Urinary bladder (tissue), 3 donors: ENCODE measurements at regions not wholly inside any gene's neighbourhood (a gene's known extent, or its start where the extent isn't known, plus 50 kb on each side); places are given as distances from the start of the nearest gene placed in this dataset.

ENCODE experiments used
- DNase-seq: peaks from one replicate; pipeline ENCODE4 v3.0.0-alpha.2; 2015; ENCODE audit errors: extremely low spot score
- H3K27ac ChIP-seq: one replicate; pipeline ENCODE4 v1.5.1; 2013; ENCODE audit warnings: low read depth, mild to moderate bottlenecking, moderate library complexity
- H3K36me3 ChIP-seq: one replicate; pipeline ENCODE4 v1.6.1; 2013; ENCODE audit warnings: mild to moderate bottlenecking, moderate library complexity; ENCODE audit not compliant: insufficient read depth
- H3K4me1 ChIP-seq: one replicate; pipeline ENCODE4 v1.6.1; 2013; ENCODE audit warnings: mild to moderate bottlenecking, moderate library complexity; ENCODE audit not compliant: insufficient read depth
- H3K4me3 ChIP-seq: one replicate; pipeline ENCODE4 v1.5.1; 2013; ENCODE audit warnings: low read depth, low read length
- WGBS: extraction: QIAGEN DNeasy Blood & Tissue Kit; methylation state at CpG from one replicate; pipeline ENCODE4 v1.1.7; 2013; 5-methylcytosine and 5-hydroxymethylcytosine counted together
- donor health status: healthy with polysubstance abuse.
- donor health status: healthy.

DNA sequence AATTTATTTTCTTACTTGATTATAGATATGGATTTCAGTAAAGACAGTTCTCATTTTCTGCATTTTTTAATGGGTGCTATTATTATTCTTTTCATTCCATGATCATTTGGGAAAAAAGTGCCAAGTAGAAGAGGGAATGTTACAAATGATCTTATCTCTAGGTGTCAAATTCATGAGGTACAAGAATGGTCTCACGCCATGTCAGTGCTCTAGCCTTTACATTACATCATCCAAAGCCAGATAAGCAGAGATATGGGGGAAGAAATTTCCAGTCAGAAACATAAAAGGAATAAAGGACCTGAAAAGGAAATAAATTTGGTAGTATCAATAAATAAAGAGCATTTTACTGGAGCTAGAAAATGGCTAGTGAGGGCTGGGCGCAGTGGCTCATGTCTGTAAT, 1544.2 kb upstream of the CDH6 start:
- H3K27ac ChIP-seq = no peak overlapping the region

DNA sequence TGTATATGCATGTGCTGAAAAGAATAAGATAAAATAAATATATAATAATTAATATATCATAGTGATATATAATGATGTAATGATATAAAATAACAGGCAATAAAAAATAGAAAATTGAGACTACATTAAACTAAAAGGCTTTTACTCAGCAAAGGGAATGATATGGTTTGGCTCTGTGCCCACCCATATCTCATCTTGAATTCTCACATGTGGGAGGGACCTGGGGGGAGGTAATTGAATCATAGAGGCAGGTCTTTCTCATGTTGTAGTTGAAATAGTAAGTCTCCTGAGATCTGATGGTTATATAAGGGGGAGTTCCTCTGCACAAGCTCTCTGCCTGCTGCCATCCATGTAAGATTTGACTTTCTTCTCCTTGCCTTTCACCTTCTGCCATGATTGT, 1550.9 kb upstream of the CDH6 start:
- Histone ChIP-seq H3K4me3 (no peak overlapping the region), H3K27ac (no peak overlapping the region), H3K36me3 (no peaks in the 10 kb centered on the region), H3K4me1 (no peaks in the 10 kb centered on the region)
- DNase-seq = no peak

More for the DNA sequence above, 1544.2 kb upstream of the CDH6 start:
- no peak for DNase-seq
- Histone ChIP-seq H3K36me3 (no peaks in the 10 kb centered on the region), H3K4me3 (no peak overlapping the region), H3K4me1 (no peaks in the 10 kb centered on the region)
- 61% methylated on average over 2 of the region's 2 CpGs for WGBS

- Histone ChIP-seq H3K4me3 (no peak overlapping the region), H3K27ac (no peak overlapping the region), H3K36me3 (no peaks in the 10 kb centered on the region), H3K4me1 (no peaks in the 10 kb centered on the region)
- DNase-seq = no peak
- 77% methylated on average over 2 of the region's 2 CpGs for WGBS
These were observed 1579.3 kb upstream of the CDH6 start for GRCh38 chr5:29614206-29614605.

DNA sequence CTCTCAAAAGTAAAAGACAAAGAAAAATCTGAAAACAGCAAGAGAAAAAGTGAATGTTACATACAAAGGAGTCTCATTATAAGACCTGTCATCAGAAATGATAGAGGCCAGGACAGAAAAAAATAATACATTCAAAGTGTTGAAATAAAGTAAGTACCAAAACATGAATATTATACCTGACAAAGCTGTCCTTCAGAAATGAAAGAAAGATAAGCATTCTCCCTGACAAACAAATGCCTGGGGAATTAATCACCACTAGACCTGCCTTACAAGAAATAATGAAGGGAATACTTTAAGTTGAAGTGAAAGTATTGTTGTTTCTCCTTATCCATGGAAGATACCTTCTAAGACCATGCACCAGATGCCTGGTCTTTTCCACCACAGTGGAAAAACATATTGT, 1605.2 kb upstream of the CDH6 start:
- no peaks in the 10 kb centered on the region for H3K4me1 ChIP-seq
- no peak for DNase-seq
- H3K36me3 ChIP-seq = no peaks in the 10 kb centered on the region
- no peak overlapping the region for H3K27ac ChIP-seq
- H3K4me3 ChIP-seq = no peak overlapping the region

DNA sequence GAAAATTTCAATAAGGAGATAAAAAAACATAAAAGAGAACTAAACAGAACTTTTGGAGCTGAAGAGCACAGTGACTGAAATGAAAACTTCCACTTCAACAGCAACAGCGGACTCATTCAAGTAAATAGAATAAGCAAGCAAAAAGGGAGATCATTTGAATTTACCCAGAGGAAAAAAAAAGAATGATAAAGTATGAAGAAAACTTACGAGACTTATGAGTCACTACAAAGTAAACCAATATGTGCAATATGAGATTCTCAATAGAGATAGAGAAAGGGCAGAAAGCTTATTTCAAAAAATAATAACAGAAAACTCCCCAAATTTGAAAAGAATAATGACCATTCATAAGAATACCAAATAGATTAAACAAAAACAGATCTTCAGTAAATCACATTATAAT, 1605.7 kb upstream of the CDH6 start:
- H3K4me1 ChIP-seq = no peaks in the 10 kb centered on the region
- WGBS = 87% methylated on average over 2 of the region's 2 CpGs
- H3K4me3 ChIP-seq = no peak overlapping the region
- no peaks in the 10 kb centered on the region for H3K36me3 ChIP-seq
- no peak overlapping the region for H3K27ac ChIP-seq
- DNase-seq = no peak

DNA sequence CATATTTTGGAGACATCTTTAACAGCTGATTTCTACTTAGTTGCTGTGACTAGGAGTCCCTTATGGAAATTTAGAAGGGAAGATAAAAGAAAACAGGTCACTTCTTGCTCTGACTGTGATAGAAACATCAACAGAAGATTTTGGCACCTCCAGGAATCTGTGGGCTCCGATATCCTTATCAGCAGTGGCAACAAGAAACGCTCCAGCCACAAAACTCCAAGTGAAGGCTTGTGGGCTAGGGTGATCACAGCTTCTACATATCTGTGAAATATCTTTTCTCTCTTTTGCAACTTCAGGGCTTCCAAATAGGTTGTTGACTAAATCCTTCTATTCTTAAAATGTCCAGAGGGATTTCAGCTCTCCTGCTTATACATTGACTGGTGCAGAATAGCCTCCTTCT, 1625.5 kb upstream of the CDH6 start:
- WGBS = 34% methylated on average over 2 of the region's 2 CpGs
- H3K4me1 ChIP-seq = no peaks in the 10 kb centered on the region
- no peak overlapping the region for H3K27ac ChIP-seq
- no peak for DNase-seq
- no peak overlapping the region for H3K4me3 ChIP-seq
- no peaks in the 10 kb centered on the region for H3K36me3 ChIP-seq

- no peaks in the 10 kb centered on the region for H3K36me3 ChIP-seq
- no peak for DNase-seq
- no peak overlapping the region for H3K4me3 ChIP-seq
- no peaks in the 10 kb centered on the region for H3K4me1 ChIP-seq
- 74% methylated on average over 4 of the region's 4 CpGs for WGBS
- no peak overlapping the region for H3K27ac ChIP-seq
These were observed 1631.9 kb upstream of the CDH6 start for GRCh38 chr5:29561564-29561963.

- no peak overlapping the region for H3K4me3 ChIP-seq
- no peak for DNase-seq
- WGBS = 45% methylated on average over 2 of the region's 2 CpGs
- H3K36me3 ChIP-seq = no peaks in the 10 kb centered on the region
- H3K4me1 ChIP-seq = no peaks in the 10 kb centered on the region
- H3K27ac ChIP-seq = no peak overlapping the region
These were observed 1643.0 kb upstream of the CDH6 start for GRCh38 chr5:29550523-29550922.

- no peak for DNase-seq
- no peak overlapping the region for H3K4me3 ChIP-seq
- no peaks in the 10 kb centered on the region for H3K36me3 ChIP-seq
- WGBS = 94% methylated on average over 7 of the region's 7 CpGs
- no peak overlapping the region for H3K27ac ChIP-seq
- H3K4me1 ChIP-seq = no peaks in the 10 kb centered on the region
These were observed 1645.2 kb upstream of the CDH6 start for GRCh38 chr5:29548262-29548661.

DNA sequence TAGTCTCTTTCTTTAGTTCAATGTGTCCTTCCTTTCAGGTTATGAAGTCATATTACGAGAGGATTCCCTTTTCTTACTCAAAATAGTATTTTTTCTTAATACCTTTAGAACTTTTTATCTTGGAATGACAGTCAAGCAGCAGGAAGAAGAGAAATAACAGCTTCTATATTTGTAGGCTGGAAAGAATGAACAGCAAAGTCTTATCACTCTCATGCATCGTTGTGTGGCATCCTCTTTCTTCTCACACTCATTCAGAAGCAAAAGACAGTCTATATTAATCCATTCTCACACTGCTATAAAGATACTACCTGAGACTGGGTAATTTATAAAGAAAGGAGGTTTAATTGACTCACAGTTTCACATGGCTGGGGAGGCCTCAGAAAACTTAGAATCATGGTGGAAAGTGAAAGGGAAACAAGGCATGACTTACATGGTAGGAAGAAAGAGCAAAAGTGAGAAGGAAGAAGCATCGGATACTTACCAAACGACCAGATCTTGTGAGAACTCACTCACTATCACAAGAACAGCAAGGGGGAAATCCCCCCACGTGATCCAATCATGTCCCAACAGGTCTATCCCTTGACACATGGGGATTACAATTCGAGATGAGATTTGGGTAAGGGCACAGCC, 1646.1 kb upstream of the CDH6 start:
- Histone ChIP-seq H3K27ac (no peak overlapping the region), H3K4me1 (no peaks in the 10 kb centered on the region), H3K4me3 (no peak overlapping the region), H3K36me3 (no peaks in the 10 kb centered on the region)
- no peak for DNase-seq
- 66% methylated on average over 6 of the region's 6 CpGs for whole genome bisulfite sequencing

DNA sequence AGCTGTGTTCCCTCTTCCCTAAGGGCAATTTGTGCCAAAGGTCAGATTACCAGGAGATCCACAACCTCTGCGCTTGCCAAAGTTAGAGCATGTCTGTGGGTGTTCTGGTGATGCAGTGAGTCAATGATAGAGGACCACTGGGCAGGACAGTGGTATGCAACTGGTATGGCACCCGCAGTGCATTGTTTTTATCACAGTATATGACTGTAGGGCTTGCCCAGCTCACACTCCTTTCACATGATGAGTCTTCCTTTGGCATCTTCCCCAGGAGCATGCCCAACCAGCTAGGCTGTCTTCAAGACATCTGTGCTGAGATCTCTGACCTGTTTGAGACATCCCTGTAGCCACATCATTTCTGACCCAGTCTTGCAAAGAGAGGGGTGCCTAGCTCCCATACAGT, 1650.0 kb upstream of the CDH6 start:
- 87% methylated on average over 2 of the region's 2 CpGs for WGBS
- Histone ChIP-seq H3K36me3 (no peaks in the 10 kb centered on the region), H3K4me1 (no peaks in the 10 kb centered on the region), H3K4me3 (no peak overlapping the region), H3K27ac (no peak overlapping the region)
- DNase-seq = no peak

GRCh38 chr5:29524227-29524626, 1669.3 kb upstream of the CDH6 start:
- 44% methylated on average over 2 of the region's 2 CpGs for WGBS

GRCh38 chr5:29518176-29518575, 1675.3 kb upstream of the CDH6 start:
- DNase-seq = no peak
- no peaks in the 10 kb centered on the region for H3K4me1 ChIP-seq
- no peak overlapping the region for H3K27ac ChIP-seq
- no peaks in the 10 kb centered on the region for H3K36me3 ChIP-seq
- 48% methylated on average over 2 of the region's 2 CpGs for WGBS
- no peak overlapping the region for H3K4me3 ChIP-seq

More at GRCh38 chr5:29524227-29524626, 1669.3 kb upstream of the CDH6 start:
- no peak for DNase-seq
- Histone ChIP-seq H3K27ac (no peak overlapping the region), H3K36me3 (no peaks in the 10 kb centered on the region), H3K4me1 (no peaks in the 10 kb centered on the region), H3K4me3 (no peak overlapping the region)

DNA sequence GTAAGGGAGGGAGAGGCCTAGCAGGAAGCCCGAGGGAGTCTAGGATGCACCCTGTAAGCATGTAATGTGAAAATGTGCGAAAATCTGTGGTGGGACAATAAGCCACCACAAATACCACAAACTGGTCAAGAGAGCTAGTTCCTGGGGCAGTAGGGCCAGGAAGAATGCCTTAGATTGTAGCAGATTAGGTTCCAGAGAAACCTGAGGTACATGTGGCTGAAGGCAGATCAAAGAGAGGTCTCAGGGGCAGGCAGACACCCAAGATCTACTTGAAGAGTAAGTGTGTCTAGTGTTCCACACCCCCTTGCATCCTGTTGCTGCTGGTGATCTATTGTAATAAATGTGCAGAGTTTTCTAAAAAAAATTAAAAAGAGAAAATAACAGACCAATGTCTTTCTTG, 1677.3 kb upstream of the CDH6 start:
- Histone ChIP-seq H3K4me1 (no peaks in the 10 kb centered on the region), H3K27ac (no peak overlapping the region), H3K4me3 (no peak overlapping the region), H3K36me3 (no peaks in the 10 kb centered on the region)
- DNase-seq = no peak
- 89% methylated on average over 2 of the region's 2 CpGs for WGBS

DNA sequence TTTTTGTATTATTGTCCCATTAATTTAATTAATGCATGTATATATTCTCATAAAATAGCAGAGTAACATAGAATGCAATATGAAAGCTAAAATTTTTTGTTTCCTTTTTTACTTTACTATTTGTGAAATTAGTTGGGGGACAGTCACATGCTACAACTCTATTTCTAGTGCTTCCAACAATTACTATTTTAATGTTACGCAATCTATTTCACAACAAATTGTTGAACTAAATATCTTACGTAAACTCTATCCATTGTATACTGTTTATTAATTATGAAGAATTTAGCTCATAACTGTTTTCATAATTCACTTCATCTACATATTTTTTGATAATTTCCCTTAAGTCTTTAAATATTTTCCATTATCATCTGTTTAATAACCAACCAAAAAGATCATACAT, 1685.4 kb upstream of the CDH6 start:
- no peaks in the 10 kb centered on the region for H3K36me3 ChIP-seq
- H3K4me3 ChIP-seq = no peak overlapping the region
- H3K27ac ChIP-seq = no peak overlapping the region
- 94% methylated on average over 2 of the region's 2 CpGs for WGBS
- H3K4me1 ChIP-seq = no peaks in the 10 kb centered on the region
- DNase-seq = no peak
